WTC11 (cell line): ENCODE measurements at regions not wholly inside any gene's neighbourhood (a gene's known extent, or its start where the extent isn't known, plus 50 kb on each side); places are given as distances from the start of the nearest gene placed in this dataset.

ENCODE experiments used
- ATAC-seq: fragments of 200-7000 bp; cut with Tn5 transposase; 2 replicates; pipeline ENCODE4 v1.10.0; 2021; ENCODE audit warnings: mild to moderate bottlenecking, moderate library complexity
- CTCF ChIA-PET: fragments of 300-600 bp; sonication (Branson Sonifier 250); formaldehyde crosslinking; loops from one replicate; lab custom pipeline; 2021; ENCODE audit warnings: antibody characterized with exemption; lab: Charles Lee
- POLR2A ChIA-PET: fragments of 350-600 bp; sonication (Branson Sonifier 250); formaldehyde crosslinking; loops from one replicate; lab custom pipeline; 2021; ENCODE audit warnings: antibody characterized with exemption; lab: Charles Lee
- DNase-seq: peaks from one replicate; pipeline ENCODE4 v3.0.0; 2021; ENCODE audit warnings: low spot score
- H3K27ac Mint-ChIP-seq: 2 replicates; pipeline ENCODE4 v1.8.0; 2021; ENCODE audit warnings: mixed read lengths
- H3K27me3 Mint-ChIP-seq: 2 replicates; pipeline ENCODE4 v1.8.0; 2021; ENCODE audit warnings: low read depth, mild to moderate bottlenecking, moderate library complexity, mixed read lengths
- H3K36me3 Mint-ChIP-seq: 2 replicates; pipeline ENCODE4 v1.8.0; 2021; ENCODE audit warnings: mixed read lengths
- H3K4me1 Mint-ChIP-seq: 2 replicates; pipeline ENCODE4 v1.8.0; 2022; ENCODE audit warnings: mixed read lengths
- H3K4me3 Mint-ChIP-seq: 2 replicates; pipeline ENCODE4 v1.8.0; 2021; ENCODE audit warnings: mild to moderate bottlenecking, moderate library complexity, mixed read lengths
- H3K9me3 Mint-ChIP-seq: 2 replicates; pipeline ENCODE4 v1.8.0; 2021; ENCODE audit warnings: mixed read lengths
- ATF1 ChIP-seq: sonication (generic); formaldehyde crosslinking; IDR thresholded peaks from 2 replicates; pipeline ENCODE4 v1.8.1; 2023; ENCODE audit warnings: mild to moderate bottlenecking, moderate library complexity, missing genetic modification reagents
- ETV6 ChIP-seq: sonication (generic); formaldehyde crosslinking; IDR thresholded peaks from 2 replicates; pipeline ENCODE4 v1.8.1; 2022; ENCODE audit warnings: mild to moderate bottlenecking, missing genetic modification reagents
- GTF2I ChIP-seq: fragments of 250-450 bp; sonication (Bioruptor Pico); conservative IDR thresholded peaks from 2 replicates; pipeline ENCODE4 v1.4.0; 2021; ENCODE audit warnings: mild to moderate bottlenecking
- IRF2 ChIP-seq: sonication (generic); formaldehyde crosslinking; IDR thresholded peaks from 2 replicates; pipeline ENCODE4 v1.8.0; 2022; ENCODE audit warnings: low read depth, missing genetic modification reagents, borderline replicate concordance
- MYBL2 ChIP-seq: sonication (generic); formaldehyde crosslinking; IDR thresholded peaks from 2 replicates; pipeline ENCODE4 v1.8.1; 2023; ENCODE audit warnings: mild to moderate bottlenecking, moderate library complexity, missing genetic modification reagents
- NR3C1 ChIP-seq: sonication (generic); formaldehyde crosslinking; conservative IDR thresholded peaks from 2 replicates; pipeline ENCODE4 v1.8.1; 2023; ENCODE audit warnings: low read depth, mild to moderate bottlenecking, missing genetic modification reagents
- PRRX2 ChIP-seq: fragments of 250-450 bp; sonication (Bioruptor Pico); IDR thresholded peaks from 2 replicates; pipeline ENCODE4 v1.8.0; 2021; ENCODE audit warnings: mild to moderate bottlenecking
- TCF7 ChIP-seq: sonication (generic); formaldehyde crosslinking; IDR thresholded peaks from 2 replicates; pipeline ENCODE4 v1.8.0; 2022; ENCODE audit warnings: mild to moderate bottlenecking, low read depth, missing genetic modification reagents, moderate library complexity
- TP53 ChIP-seq: sonication (generic); formaldehyde crosslinking; IDR thresholded peaks from 2 replicates; pipeline ENCODE4 v1.8.1; 2023; ENCODE audit warnings: mild to moderate bottlenecking, missing genetic modification reagents
- ZNF671 ChIP-seq: fragments of 250-450 bp; sonication (Bioruptor Pico); IDR thresholded peaks from 2 replicates; pipeline ENCODE4 v1.8.0; 2021; ENCODE audit warnings: mild to moderate bottlenecking
- TF ChIP-seq, protein P1 (sequence below): fragments of 250-450 bp; sonication (Bioruptor Pico); IDR thresholded peaks from 2 replicates; pipeline ENCODE4 v1.8.0; 2021; ENCODE audit warnings: mild to moderate bottlenecking
- TF ChIP-seq, protein P2 (sequence below): fragments of 250-450 bp; sonication (Bioruptor Pico); IDR thresholded peaks from 2 replicates; pipeline ENCODE4 v1.9.0; 2021; ENCODE audit warnings: mild to moderate bottlenecking, borderline replicate concordance
- TF ChIP-seq, protein P3 (sequence below): sonication (generic); formaldehyde crosslinking; IDR thresholded peaks from 2 replicates; pipeline ENCODE4 v1.8.1; 2023; ENCODE audit warnings: mild to moderate bottlenecking, missing genetic modification reagents
- TF ChIP-seq, protein P4 (sequence below): sonication (generic); formaldehyde crosslinking; IDR thresholded peaks from 2 replicates; pipeline ENCODE4 v1.8.1; 2022; ENCODE audit warnings: low read depth, mild to moderate bottlenecking, moderate library complexity, missing genetic modification reagents, borderline replicate concordance
- TF ChIP-seq, protein P5 (sequence below): sonication (generic); formaldehyde crosslinking; IDR thresholded peaks from 2 replicates; pipeline ENCODE4 v1.8.1; 2023; ENCODE audit warnings: mild to moderate bottlenecking, missing genetic modification reagents, moderate library complexity
- TF ChIP-seq, protein P6 (sequence below): sonication (generic); formaldehyde crosslinking; IDR thresholded peaks from 2 replicates; pipeline ENCODE4 v1.8.0; 2023; ENCODE audit warnings: mild to moderate bottlenecking, missing genetic modification reagents
- TF ChIP-seq, protein P7 (sequence below): fragments of 200-600 bp; IDR thresholded peaks from 2 replicates; pipeline ENCODE4 v1.8.0; 2022; ENCODE audit warnings: antibody characterized with exemption

DNA sequence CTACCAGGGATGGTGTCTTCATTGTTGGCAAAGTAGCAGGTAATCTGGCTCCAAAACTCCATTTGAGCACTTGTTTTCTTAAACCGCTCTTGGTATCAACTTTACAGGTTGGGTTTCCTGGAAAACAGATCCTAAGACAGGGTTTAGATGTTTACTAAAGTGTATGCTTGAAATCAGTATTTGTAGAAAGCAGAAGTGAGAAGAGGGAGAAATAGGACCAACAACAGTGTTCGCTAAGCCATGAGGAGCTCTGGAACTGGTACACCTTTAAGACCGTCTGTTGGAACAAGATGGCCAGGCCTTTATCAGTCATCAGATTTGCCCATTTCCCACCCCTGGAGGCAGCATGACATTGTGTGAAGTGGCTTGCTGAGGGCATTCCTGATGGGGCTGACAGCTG lies 171.0 kb upstream of the COL8A1 start (continued):
- TF ChIP-seq, protein P1, sequence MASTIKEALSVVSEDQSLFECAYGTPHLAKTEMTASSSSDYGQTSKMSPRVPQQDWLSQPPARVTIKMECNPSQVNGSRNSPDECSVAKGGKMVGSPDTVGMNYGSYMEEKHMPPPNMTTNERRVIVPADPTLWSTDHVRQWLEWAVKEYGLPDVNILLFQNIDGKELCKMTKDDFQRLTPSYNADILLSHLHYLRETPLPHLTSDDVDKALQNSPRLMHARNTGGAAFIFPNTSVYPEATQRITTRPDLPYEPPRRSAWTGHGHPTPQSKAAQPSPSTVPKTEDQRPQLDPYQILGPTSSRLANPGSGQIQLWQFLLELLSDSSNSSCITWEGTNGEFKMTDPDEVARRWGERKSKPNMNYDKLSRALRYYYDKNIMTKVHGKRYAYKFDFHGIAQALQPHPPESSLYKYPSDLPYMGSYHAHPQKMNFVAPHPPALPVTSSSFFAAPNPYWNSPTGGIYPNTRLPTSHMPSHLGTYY (CRISPR knock-in tag) = no peak
- TF ChIP-seq TCF7 (CRISPR knock-in tag) (no peak), PRRX2 (CRISPR knock-in tag) (no peak)
- TF ChIP-seq, protein P2, sequence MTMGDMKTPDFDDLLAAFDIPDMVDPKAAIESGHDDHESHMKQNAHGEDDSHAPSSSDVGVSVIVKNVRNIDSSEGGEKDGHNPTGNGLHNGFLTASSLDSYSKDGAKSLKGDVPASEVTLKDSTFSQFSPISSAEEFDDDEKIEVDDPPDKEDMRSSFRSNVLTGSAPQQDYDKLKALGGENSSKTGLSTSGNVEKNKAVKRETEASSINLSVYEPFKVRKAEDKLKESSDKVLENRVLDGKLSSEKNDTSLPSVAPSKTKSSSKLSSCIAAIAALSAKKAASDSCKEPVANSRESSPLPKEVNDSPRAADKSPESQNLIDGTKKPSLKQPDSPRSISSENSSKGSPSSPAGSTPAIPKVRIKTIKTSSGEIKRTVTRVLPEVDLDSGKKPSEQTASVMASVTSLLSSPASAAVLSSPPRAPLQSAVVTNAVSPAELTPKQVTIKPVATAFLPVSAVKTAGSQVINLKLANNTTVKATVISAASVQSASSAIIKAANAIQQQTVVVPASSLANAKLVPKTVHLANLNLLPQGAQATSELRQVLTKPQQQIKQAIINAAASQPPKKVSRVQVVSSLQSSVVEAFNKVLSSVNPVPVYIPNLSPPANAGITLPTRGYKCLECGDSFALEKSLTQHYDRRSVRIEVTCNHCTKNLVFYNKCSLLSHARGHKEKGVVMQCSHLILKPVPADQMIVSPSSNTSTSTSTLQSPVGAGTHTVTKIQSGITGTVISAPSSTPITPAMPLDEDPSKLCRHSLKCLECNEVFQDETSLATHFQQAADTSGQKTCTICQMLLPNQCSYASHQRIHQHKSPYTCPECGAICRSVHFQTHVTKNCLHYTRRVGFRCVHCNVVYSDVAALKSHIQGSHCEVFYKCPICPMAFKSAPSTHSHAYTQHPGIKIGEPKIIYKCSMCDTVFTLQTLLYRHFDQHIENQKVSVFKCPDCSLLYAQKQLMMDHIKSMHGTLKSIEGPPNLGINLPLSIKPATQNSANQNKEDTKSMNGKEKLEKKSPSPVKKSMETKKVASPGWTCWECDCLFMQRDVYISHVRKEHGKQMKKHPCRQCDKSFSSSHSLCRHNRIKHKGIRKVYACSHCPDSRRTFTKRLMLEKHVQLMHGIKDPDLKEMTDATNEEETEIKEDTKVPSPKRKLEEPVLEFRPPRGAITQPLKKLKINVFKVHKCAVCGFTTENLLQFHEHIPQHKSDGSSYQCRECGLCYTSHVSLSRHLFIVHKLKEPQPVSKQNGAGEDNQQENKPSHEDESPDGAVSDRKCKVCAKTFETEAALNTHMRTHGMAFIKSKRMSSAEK (CRISPR knock-in tag) = no peak
- TF ChIP-seq, all 79 proteins: peak for 0

DNA sequence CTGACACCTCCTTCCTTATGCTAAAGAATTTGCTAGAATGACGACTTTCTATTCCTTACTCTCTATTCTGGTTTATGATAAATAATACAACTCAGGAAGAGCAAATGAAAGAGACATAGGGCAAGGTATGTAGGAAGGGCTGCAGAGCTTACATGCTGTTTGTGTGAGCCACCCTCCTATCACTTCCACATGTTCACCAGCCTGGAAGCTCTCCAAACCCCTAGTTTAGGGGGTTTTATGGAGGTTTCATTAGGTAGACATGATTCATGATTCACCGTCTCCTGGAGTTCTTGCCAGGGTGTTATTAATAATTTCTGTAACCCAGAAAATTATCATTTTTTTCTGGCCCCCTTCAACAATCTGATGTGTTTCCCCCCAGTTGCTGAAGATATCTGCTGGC lies 172.1 kb upstream of the COL8A1 start:
- DNase-seq (no peak), ATAC-seq (no peak)
- no peak for TF ChIP-seq TP53 (CRISPR knock-in tag)
- Mint-ChIP-seq H3K4me3 (no peak overlapping the region), H3K27me3 (no peaks in the 10 kb centered on the region), H3K4me1 (no peaks in the 10 kb centered on the region), H3K27ac (no peak overlapping the region), H3K36me3 (no peaks in the 10 kb centered on the region), H3K9me3 (no peaks in the 10 kb centered on the region)
- ChIA-PET POLR2A (no interaction called here), CTCF (interaction anchor here (0.9 kb wide), 1 partner anchor 33 kb away, joined by 3 read pairs; no protein-coding TSS in a partner anchor)

DNA sequence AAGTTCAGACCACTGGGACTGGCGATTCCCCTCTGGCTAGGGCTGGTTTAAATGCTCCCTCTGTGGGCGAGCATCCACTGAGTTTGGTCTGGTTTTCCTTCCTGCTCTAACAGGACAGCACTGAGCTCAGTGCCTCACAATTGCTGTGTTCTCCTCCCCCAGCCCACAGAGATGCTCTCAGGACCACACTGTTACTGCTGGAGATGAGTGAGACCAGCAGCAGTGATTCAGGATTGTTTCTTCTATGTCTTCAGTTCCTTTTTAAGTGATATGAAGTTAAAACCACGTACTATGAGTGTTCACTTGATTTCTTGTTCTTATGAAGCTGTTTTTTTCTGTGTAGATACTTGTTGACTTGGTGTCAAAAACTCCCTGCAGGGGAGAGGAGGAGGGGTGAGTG lies 180.4 kb upstream of the COL8A1 start:
- H3K36me3 Mint-ChIP-seq = 0 out of 2 replicates have a peak, but pooled peaks cover 3% of the 10 kb centered on the region
- H3K27ac Mint-ChIP-seq = no peak overlapping the region
- no peaks in the 10 kb centered on the region for H3K4me1 Mint-ChIP-seq
- ATAC-seq = no peak
- no peak overlapping the region for H3K4me3 Mint-ChIP-seq
- H3K9me3 Mint-ChIP-seq = peaks cover 20% of the 10 kb centered on the region
- CTCF ChIA-PET = no interaction called here
- H3K27me3 Mint-ChIP-seq = no peaks in the 10 kb centered on the region
- no peak for TF ChIP-seq IRF2 (CRISPR knock-in tag)
- TF ChIP-seq, protein P3, sequence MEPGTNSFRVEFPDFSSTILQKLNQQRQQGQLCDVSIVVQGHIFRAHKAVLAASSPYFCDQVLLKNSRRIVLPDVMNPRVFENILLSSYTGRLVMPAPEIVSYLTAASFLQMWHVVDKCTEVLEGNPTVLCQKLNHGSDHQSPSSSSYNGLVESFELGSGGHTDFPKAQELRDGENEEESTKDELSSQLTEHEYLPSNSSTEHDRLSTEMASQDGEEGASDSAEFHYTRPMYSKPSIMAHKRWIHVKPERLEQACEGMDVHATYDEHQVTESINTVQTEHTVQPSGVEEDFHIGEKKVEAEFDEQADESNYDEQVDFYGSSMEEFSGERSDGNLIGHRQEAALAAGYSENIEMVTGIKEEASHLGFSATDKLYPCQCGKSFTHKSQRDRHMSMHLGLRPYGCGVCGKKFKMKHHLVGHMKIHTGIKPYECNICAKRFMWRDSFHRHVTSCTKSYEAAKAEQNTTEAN (CRISPR knock-in tag) = no peak
- TF ChIP-seq ETV6 (CRISPR knock-in tag) = no peak
- TF ChIP-seq, protein P1 (CRISPR knock-in tag) = no peak
- TF ChIP-seq, protein P4, sequence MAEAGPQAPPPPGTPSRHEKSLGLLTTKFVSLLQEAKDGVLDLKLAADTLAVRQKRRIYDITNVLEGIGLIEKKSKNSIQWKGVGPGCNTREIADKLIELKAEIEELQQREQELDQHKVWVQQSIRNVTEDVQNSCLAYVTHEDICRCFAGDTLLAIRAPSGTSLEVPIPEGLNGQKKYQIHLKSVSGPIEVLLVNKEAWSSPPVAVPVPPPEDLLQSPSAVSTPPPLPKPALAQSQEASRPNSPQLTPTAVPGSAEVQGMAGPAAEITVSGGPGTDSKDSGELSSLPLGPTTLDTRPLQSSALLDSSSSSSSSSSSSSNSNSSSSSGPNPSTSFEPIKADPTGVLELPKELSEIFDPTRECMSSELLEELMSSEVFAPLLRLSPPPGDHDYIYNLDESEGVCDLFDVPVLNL (CRISPR knock-in tag) = no peak
- TF ChIP-seq, protein P5, sequence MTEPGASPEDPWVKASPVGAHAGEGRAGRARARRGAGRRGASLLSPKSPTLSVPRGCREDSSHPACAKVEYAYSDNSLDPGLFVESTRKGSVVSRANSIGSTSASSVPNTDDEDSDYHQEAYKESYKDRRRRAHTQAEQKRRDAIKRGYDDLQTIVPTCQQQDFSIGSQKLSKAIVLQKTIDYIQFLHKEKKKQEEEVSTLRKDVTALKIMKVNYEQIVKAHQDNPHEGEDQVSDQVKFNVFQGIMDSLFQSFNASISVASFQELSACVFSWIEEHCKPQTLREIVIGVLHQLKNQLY (CRISPR knock-in tag) = no peak
- TF ChIP-seq, protein P6, sequence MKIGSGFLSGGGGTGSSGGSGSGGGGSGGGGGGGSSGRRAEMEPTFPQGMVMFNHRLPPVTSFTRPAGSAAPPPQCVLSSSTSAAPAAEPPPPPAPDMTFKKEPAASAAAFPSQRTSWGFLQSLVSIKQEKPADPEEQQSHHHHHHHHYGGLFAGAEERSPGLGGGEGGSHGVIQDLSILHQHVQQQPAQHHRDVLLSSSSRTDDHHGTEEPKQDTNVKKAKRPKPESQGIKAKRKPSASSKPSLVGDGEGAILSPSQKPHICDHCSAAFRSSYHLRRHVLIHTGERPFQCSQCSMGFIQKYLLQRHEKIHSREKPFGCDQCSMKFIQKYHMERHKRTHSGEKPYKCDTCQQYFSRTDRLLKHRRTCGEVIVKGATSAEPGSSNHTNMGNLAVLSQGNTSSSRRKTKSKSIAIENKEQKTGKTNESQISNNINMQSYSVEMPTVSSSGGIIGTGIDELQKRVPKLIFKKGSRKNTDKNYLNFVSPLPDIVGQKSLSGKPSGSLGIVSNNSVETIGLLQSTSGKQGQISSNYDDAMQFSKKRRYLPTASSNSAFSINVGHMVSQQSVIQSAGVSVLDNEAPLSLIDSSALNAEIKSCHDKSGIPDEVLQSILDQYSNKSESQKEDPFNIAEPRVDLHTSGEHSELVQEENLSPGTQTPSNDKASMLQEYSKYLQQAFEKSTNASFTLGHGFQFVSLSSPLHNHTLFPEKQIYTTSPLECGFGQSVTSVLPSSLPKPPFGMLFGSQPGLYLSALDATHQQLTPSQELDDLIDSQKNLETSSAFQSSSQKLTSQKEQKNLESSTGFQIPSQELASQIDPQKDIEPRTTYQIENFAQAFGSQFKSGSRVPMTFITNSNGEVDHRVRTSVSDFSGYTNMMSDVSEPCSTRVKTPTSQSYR = no peak
- TF ChIP-seq ATF1 = no peak
- TF ChIP-seq ZNF671 (CRISPR knock-in tag) = no peak
- TF ChIP-seq, protein P7, sequence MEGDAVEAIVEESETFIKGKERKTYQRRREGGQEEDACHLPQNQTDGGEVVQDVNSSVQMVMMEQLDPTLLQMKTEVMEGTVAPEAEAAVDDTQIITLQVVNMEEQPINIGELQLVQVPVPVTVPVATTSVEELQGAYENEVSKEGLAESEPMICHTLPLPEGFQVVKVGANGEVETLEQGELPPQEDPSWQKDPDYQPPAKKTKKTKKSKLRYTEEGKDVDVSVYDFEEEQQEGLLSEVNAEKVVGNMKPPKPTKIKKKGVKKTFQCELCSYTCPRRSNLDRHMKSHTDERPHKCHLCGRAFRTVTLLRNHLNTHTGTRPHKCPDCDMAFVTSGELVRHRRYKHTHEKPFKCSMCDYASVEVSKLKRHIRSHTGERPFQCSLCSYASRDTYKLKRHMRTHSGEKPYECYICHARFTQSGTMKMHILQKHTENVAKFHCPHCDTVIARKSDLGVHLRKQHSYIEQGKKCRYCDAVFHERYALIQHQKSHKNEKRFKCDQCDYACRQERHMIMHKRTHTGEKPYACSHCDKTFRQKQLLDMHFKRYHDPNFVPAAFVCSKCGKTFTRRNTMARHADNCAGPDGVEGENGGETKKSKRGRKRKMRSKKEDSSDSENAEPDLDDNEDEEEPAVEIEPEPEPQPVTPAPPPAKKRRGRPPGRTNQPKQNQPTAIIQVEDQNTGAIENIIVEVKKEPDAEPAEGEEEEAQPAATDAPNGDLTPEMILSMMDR = no peak
- no peak for TF ChIP-seq NR3C1
- no peak for TF ChIP-seq GTF2I (CRISPR knock-in tag)
- no peak for TF ChIP-seq MYBL2 (CRISPR knock-in tag)
- TF ChIP-seq, all 79 proteins: peak for 0
- no peak for DNase-seq
- POLR2A ChIA-PET = no interaction called here
